ENCODE measurements at regions not wholly inside any gene's neighbourhood (a gene's known extent, or its start where the extent isn't known, plus 50 kb on each side); places are given as distances from the start of the nearest gene placed in this dataset.
A peak's percentile ranks its signal among the peaks of the same experiment; 100 is the strongest.

DNA sequence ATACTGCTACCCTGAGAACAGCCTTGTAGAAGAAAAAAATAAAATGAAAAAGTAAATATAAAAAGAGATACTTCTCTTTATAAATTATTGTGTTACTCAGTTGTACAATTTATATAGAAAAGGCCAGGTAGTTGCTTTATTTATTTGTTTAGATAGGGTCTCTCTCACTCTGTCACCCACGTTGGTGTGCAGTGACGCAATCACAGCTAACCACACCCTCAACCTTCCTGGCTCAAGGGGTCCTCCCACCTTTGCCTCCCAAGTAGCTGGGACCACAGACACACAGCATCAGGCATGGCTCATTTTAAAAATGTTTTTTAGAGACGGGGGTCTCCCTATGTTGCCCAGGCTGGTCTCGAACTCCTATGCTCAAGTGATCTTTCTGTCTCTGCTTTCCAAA, 175.4 kb upstream of the PZP start:
- Mint-ChIP-seq H3K9me3 (no peaks in the 10 kb centered on the region), H3K4me1 (ENCODE audit: low read depth) (no peaks in the 10 kb centered on the region), H3K27ac (no peak overlapping the region), H3K27me3 (ENCODE audit: insufficient read depth) (peaks cover 4% of the 10 kb centered on the region), H3K36me3 (ENCODE audit: low read depth) (no peaks in the 10 kb centered on the region), H3K4me3 (no peak overlapping the region)
- TF ChIP-seq CTCF (IDR thresholded peaks at IDR 0.05), result no peak
- no peak for DNase-seq

- Mint-ChIP-seq H3K4me1 (ENCODE audit: low read depth) (no peaks in the 10 kb centered on the region), H3K27ac (no peak overlapping the region), H3K27me3 (ENCODE audit: insufficient read depth) (peaks cover 11% of the 10 kb centered on the region), H3K4me3 (no peak overlapping the region), H3K36me3 (ENCODE audit: low read depth) (no peaks in the 10 kb centered on the region), H3K9me3 (no peaks in the 10 kb centered on the region)
- no peak for TF ChIP-seq CTCF (IDR thresholded peaks at IDR 0.05)
- DNase-seq, result no peak
These were observed 173.4 kb upstream of the PZP start for GRCh38 chr12:9381619-9382018.

DNA sequence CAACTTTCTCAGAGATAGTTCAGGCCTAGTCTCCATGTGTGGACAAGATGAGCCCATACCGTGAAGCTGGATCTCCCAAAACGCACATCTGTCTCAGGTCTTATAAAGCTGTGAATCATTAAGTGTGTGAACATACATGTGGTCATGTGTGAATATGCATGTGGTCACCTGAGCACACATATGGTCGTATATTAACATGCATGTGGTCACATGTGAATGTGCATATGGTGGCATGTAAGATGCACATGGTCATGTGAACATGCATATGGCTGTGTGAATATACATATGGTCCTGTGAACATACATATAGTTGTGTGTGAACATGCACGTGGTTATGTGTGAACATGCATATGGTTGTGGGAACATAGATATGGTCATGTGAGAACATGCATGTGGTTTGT, 172.5 kb upstream of the PZP start:
- H3K9me3 Mint-ChIP-seq, result no peaks in the 10 kb centered on the region
- no peaks in the 10 kb centered on the region for H3K36me3 Mint-ChIP-seq (ENCODE audit: low read depth)
- peaks cover 13% of the 10 kb centered on the region for H3K27me3 Mint-ChIP-seq (ENCODE audit: insufficient read depth)
- no peak for TF ChIP-seq CTCF (IDR thresholded peaks at IDR 0.05)
- H3K4me3 Mint-ChIP-seq, result no peak overlapping the region
- no peak overlapping the region for H3K27ac Mint-ChIP-seq
- DNase-seq, result no peak
- H3K4me1 Mint-ChIP-seq (ENCODE audit: low read depth), result no peaks in the 10 kb centered on the region

DNA sequence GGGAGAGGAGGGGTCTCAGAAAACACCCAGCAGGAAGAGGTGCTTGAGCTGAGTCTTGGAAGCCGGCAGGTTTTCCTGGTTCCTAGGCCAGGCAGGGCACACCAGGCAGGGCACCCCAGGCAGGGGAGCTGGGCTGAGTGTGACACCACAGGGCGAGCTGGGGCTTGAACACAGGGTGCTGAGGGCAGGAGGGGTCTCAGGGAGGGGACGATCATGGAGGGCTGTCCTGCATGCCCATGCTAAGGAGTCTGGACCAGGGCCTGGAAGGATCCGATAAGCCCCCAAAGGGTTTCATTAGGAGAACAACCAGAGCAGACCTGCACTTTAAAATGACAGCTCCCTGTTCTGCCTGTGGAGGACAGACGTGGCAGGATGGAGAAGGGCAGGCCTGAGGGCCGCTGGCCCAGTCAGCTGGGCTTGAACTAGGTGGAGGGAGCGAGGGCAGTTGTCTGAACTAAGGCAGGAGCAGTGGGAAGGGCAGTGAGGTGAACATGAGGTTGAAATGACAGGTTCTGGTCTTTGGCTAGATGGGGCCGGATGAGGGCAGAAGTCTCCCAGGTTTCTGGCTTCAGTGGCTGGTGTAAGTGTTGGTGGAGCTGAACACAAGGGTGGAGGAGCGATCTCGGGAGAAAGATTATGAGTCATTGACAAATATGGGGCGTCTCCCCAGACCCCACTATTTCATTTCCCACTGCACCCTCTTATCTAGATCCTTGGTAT, 171.0 kb upstream of the PZP start:
- Mint-ChIP-seq H3K9me3 (no peaks in the 10 kb centered on the region), H3K36me3 (ENCODE audit: low read depth) (no peaks in the 10 kb centered on the region), H3K27me3 (ENCODE audit: insufficient read depth) (peaks cover 15% of the 10 kb centered on the region), H3K4me3 (no peak overlapping the region), H3K4me1 (ENCODE audit: low read depth) (no peaks in the 10 kb centered on the region), H3K27ac (no peak overlapping the region)
- TF ChIP-seq CTCF (IDR thresholded peaks at IDR 0.05), result no peak
- DNase-seq, result no peak

- H3K36me3 Mint-ChIP-seq (ENCODE audit: low read depth), result no peaks in the 10 kb centered on the region
- no peak for DNase-seq
- no peaks in the 10 kb centered on the region for H3K9me3 Mint-ChIP-seq
- no peak overlapping the region for H3K27ac Mint-ChIP-seq
- peak; percentile 29 for TF ChIP-seq CTCF (IDR thresholded peaks at IDR 0.05)
- no peaks in the 10 kb centered on the region for H3K4me1 Mint-ChIP-seq (ENCODE audit: low read depth)
- peaks cover 15% of the 10 kb centered on the region for H3K27me3 Mint-ChIP-seq (ENCODE audit: insufficient read depth)
- no peak overlapping the region for H3K4me3 Mint-ChIP-seq
These were observed 170.2 kb upstream of the PZP start for GRCh38 chr12:9378430-9378835.
